ENCODE measurements at regions not wholly inside any gene's neighbourhood (a gene's known extent, or its start where the extent isn't known, plus 50 kb on each side); places are given as distances from the start of the nearest gene placed in this dataset.

- FAIRE-seq = no peak
- DNase-seq (ENCODE audit: low spot score) = no peak
These were observed 62.5 kb upstream of the METAP2 start for GRCh38 chr12:95411466-95411865.

- DNase-seq (ENCODE audit: low spot score) = peak; percentile 63
- FAIRE-seq = peak; percentile 61
These were observed 61.3 kb upstream of the METAP2 start for GRCh38 chr12:95412482-95413311.

GRCh38 chr12:95413576-95413975 lies 60.4 kb upstream of the METAP2 start:
- FAIRE-seq = no peak

GRCh38 chr12:95415451-95415850 lies 58.5 kb upstream of the METAP2 start:
- DNase-seq (ENCODE audit: low spot score) (no peak), FAIRE-seq (no peak)

More at GRCh38 chr12:95413576-95413975, 60.4 kb upstream of the METAP2 start:
- no peak for DNase-seq (ENCODE audit: low spot score)

GRCh38 chr12:95416111-95416636 lies 57.8 kb upstream of the METAP2 start:
- FAIRE-seq = no peak
- no peak for DNase-seq (ENCODE audit: low spot score)

- DNase-seq (ENCODE audit: low spot score) = no peak
These were observed 56.6 kb upstream of the METAP2 start for GRCh38 chr12:95417372-95417771.

GRCh38 chr12:95418142-95418541 lies 55.8 kb upstream of the METAP2 start:
- FAIRE-seq (no peak), DNase-seq (ENCODE audit: low spot score) (no peak)

More at GRCh38 chr12:95417372-95417771, 56.6 kb upstream of the METAP2 start:
- no peak for FAIRE-seq
